Lower leg skin (tissue), 3 donors: ENCODE measurements at regions not wholly inside any gene's neighbourhood (a gene's known extent, or its start where the extent isn't known, plus 50 kb on each side); places are given as distances from the start of the nearest gene placed in this dataset.

ENCODE experiments used
- CTCF ChIP-seq, 3 donors: fragments of 450-650 bp; IDR thresholded peaks; one replicate each; pipeline ENCODE4 v1.5.1; 2016; ENCODE audit warnings: antibody characterized with exemption in 3 of 3, mild to moderate bottlenecking in 3 of 3, moderate library complexity in 2 of 3
- POLR2A ChIP-seq, 2 donors: fragments of 450-650 bp; IDR thresholded peaks; one replicate each; pipeline ENCODE4 v1.6.1; 2016 to 2017; ENCODE audit warnings: antibody characterized with exemption in 2 of 2, mild to moderate bottlenecking in 1 of 2, moderate library complexity in 1 of 2

- TF ChIP-seq POLR2A (IDR thresholded peaks at IDR 0.05) (no peak), CTCF (IDR thresholded peaks at IDR 0.05) (no peak)
Observed at GRCh38 chr3:72641072-72641471, 207.2 kb downstream of the SHQ1 start.
